ENCODE measurements at regions not wholly inside any gene's neighbourhood (a gene's known extent, or its start where the extent isn't known, plus 50 kb on each side); places are given as distances from the start of the nearest gene placed in this dataset.
"Not testable (repeated sequence)": the region's sequence is repeated elsewhere in the genome, so short reads cannot be mapped to it uniquely, and the experiment has no call there.

DNA sequence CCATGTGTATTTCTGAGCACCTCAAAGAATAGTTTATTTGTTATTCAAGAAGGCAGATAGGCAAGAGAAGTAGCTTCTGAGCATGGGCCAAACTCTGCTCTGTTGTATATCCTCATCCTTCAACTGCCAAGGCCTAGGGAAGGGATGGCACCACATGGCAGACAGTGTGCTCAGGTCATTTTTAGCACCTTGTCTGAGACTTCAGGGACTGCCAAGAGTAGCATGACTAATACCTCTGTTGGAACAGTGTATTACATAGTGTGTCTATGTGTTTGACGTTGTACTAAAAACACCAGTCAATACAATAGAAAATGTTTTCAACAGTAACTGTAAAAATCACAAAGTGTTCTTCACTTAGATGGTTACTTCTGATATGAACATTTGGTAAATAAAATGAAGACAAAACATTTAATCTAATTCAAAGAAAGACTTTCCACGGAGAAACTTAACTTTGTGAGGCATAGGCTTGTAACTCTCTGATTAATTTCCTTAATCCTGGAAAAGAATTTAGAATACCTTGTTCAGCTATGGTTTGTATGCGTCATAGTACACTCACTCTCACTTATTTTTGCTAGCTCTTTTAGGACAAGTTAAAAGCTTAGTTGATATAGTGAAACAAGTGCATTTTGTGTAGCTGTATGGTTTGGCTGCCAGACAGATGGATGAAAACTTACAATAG lies 318.4 kb upstream of the RIOK2 start:
- Histone ChIP-seq H4K8ac (ENCODE audit: low read depth, low read length) (no peak overlapping the region), H3K4me1 (ENCODE audit: control insufficient read depth in 1 of 2, insufficient read depth in 2 of 2, low read length in 2 of 2) (no peaks in the 10 kb centered on the region), H2BK12ac (ENCODE audit: low read length) (no peak overlapping the region), H2AFZ (ENCODE audit: insufficient read depth, low read length, poor library complexity) (no peak overlapping the region), H3K14ac (ENCODE audit: low read length) (no peak overlapping the region), H3K36me3 (ENCODE audit: control insufficient read depth in 1 of 2, insufficient read depth in 2 of 2, low read length in 2 of 2) (no peaks in the 10 kb centered on the region), H2AK5ac (ENCODE audit: low read length) (no peak overlapping the region), H3K4ac (ENCODE audit: low read depth, low read length) (no peak overlapping the region), H3K79me1 (ENCODE audit: low read length) (no peaks in the 10 kb centered on the region), H3K23ac (ENCODE audit: low read length) (no peak overlapping the region), H3K4me3 (ENCODE audit: low read depth, low read length) (no peak overlapping the region), H3K9me3 (ENCODE audit: insufficient read depth, low read depth, low read length) (no peaks in the 10 kb centered on the region), H3K79me2 (ENCODE audit: control insufficient read depth, insufficient read depth, low read length, poor library complexity) (no peaks in the 10 kb centered on the region), H2BK120ac (ENCODE audit: insufficient read depth, low read length, poor library complexity) (no peak overlapping the region), H3K27ac (ENCODE audit: low read depth, low read length) (no peak overlapping the region), H3K4me2 (ENCODE audit: low read length) (no peak overlapping the region), H2BK5ac (ENCODE audit: low read depth, low read length, poor library complexity) (no peak overlapping the region), H3K9ac (ENCODE audit: low read length) (no peak overlapping the region), H3K27me3 (ENCODE audit: insufficient read depth, low read length) (no peaks in the 10 kb centered on the region), H4K12ac (ENCODE audit: low read depth, low read length) (no peak overlapping the region), H4K91ac (ENCODE audit: low read depth, low read length) (no peak overlapping the region), H3K18ac (ENCODE audit: low read length) (no peak overlapping the region)
- DNase-seq: no peak
- no CpG with 5 or more reads among the region's 3 CpGs for WGBS (ENCODE audit: extremely low coverage, insufficient coverage, insufficient read length)

DNA sequence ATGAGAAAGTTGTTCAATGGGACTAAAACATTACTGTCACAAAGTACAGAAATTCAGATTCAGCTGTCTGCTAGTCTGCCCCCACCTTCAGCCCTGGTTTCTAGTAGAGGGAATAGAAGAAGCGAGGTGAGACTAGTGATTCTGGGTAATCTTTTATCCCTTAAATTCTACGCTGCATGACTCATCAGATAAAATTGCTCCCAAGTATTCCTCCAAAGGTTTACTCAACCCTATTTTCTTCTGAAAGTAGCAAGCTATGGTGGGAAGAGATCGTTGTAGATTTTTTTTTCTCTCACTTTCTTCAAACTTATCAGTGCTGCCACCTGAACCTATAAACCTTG lies 318.9 kb upstream of the RIOK2 start:
- Histone ChIP-seq H2BK120ac (ENCODE audit: insufficient read depth, low read length, poor library complexity) (no peak overlapping the region), H3K23ac (ENCODE audit: low read length) (no peak overlapping the region), H4K91ac (ENCODE audit: low read depth, low read length) (no peak overlapping the region), H3K27me3 (ENCODE audit: insufficient read depth, low read length) (no peaks in the 10 kb centered on the region), H3K27ac (ENCODE audit: low read depth, low read length) (no peak overlapping the region), H4K12ac (ENCODE audit: low read depth, low read length) (no peak overlapping the region), H3K79me1 (ENCODE audit: low read length) (no peaks in the 10 kb centered on the region), H3K4ac (ENCODE audit: low read depth, low read length) (no peak overlapping the region), H2BK12ac (ENCODE audit: low read length) (no peak overlapping the region), H3K79me2 (ENCODE audit: control insufficient read depth, insufficient read depth, low read length, poor library complexity) (no peaks in the 10 kb centered on the region), H2AK5ac (ENCODE audit: low read length) (no peak overlapping the region), H3K36me3 (ENCODE audit: control insufficient read depth in 1 of 2, insufficient read depth in 2 of 2, low read length in 2 of 2) (no peaks in the 10 kb centered on the region), H4K8ac (ENCODE audit: low read depth, low read length) (no peak overlapping the region), H3K18ac (ENCODE audit: low read length) (no peak overlapping the region), H3K4me3 (ENCODE audit: low read depth, low read length) (no peak overlapping the region), H2AFZ (ENCODE audit: insufficient read depth, low read length, poor library complexity) (no peak overlapping the region), H3K4me2 (ENCODE audit: low read length) (no peak overlapping the region), H3K14ac (ENCODE audit: low read length) (no peak overlapping the region), H2BK5ac (ENCODE audit: low read depth, low read length, poor library complexity) (no peak overlapping the region), H3K9me3 (ENCODE audit: insufficient read depth, low read depth, low read length) (no peaks in the 10 kb centered on the region), H3K9ac (ENCODE audit: low read length) (no peak overlapping the region), H3K4me1 (ENCODE audit: control insufficient read depth in 1 of 2, insufficient read depth in 2 of 2, low read length in 2 of 2) (no peaks in the 10 kb centered on the region)
- no CpG with 5 or more reads among the region's 3 CpGs for WGBS (ENCODE audit: extremely low coverage, insufficient coverage, insufficient read length)
- DNase-seq: no peak

DNA sequence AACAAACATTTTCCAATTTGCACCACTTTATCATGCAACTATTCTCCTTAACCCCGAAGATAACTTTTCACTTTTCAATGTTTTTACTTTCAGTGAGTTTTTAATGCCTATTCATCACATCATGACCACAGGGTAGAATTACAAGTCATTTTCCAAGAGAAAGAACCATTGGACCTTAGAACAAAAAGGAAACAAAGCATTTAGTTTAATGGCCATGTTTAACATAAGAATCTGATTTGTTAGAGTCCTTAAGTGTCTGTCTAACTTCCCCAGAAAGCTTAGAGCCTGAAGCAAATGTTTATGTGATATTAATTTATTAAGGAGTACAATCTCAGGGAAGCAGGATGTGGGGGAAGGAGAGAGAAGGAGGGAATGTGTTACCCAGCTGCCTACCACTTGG lies 325.8 kb upstream of the RIOK2 start:
- Histone ChIP-seq H2BK5ac (ENCODE audit: low read depth, low read length, poor library complexity) (no peak overlapping the region), H3K18ac (ENCODE audit: low read length) (no peak overlapping the region), H3K4me2 (ENCODE audit: low read length) (no peak overlapping the region), H3K14ac (ENCODE audit: low read length) (no peak overlapping the region), H3K9ac (ENCODE audit: low read length) (no peak overlapping the region), H3K23ac (ENCODE audit: low read length) (no peak overlapping the region), H2AK5ac (ENCODE audit: low read length) (no peak overlapping the region), H2BK12ac (ENCODE audit: low read length) (no peak overlapping the region), H3K4ac (ENCODE audit: low read depth, low read length) (no peak overlapping the region), H3K4me1 (ENCODE audit: control insufficient read depth in 1 of 2, insufficient read depth in 2 of 2, low read length in 2 of 2) (no peaks in the 10 kb centered on the region), H3K4me3 (ENCODE audit: low read depth, low read length) (no peak overlapping the region), H3K79me1 (ENCODE audit: low read length) (no peaks in the 10 kb centered on the region), H4K12ac (ENCODE audit: low read depth, low read length) (no peak overlapping the region), H2BK120ac (ENCODE audit: insufficient read depth, low read length, poor library complexity) (no peak overlapping the region), H2AFZ (ENCODE audit: insufficient read depth, low read length, poor library complexity) (no peak overlapping the region), H4K91ac (ENCODE audit: low read depth, low read length) (no peak overlapping the region), H3K27me3 (ENCODE audit: insufficient read depth, low read length) (no peaks in the 10 kb centered on the region), H3K9me3 (ENCODE audit: insufficient read depth, low read depth, low read length) (no peaks in the 10 kb centered on the region), H4K8ac (ENCODE audit: low read depth, low read length) (no peak overlapping the region), H3K36me3 (ENCODE audit: control insufficient read depth in 1 of 2, insufficient read depth in 2 of 2, low read length in 2 of 2) (no peaks in the 10 kb centered on the region), H3K79me2 (ENCODE audit: control insufficient read depth, insufficient read depth, low read length, poor library complexity) (no peaks in the 10 kb centered on the region), H3K27ac (ENCODE audit: low read depth, low read length) (no peak overlapping the region)
- no CpG with 5 or more reads among the region's 1 CpG for WGBS (ENCODE audit: extremely low coverage, insufficient coverage, insufficient read length)
- DNase-seq: no peak

DNA sequence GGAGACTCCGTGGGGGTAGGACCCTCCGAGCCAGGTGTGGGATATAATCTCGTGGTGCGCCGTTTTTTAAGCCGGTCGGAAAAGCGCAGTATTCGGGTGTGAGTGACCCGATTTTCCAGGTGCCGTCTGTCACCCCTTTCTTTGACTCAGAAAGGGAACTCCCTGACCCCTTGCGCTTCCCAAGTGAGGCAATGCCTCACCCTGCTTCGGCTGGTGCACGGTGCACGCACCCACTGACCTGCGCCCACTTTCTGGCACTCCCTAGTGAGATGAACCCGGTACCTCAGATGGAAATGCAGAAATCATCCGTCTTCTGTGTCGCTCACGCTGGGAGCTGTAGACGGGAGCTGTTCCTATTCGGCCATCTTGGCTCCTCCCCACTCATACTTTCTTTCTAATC lies 336.5 kb upstream of the RIOK2 start:
- H3K4me2 ChIP-seq (ENCODE audit: low read length); H3K9ac ChIP-seq (ENCODE audit: low read length); H3K4me3 ChIP-seq (ENCODE audit: low read depth, low read length); H3K23ac ChIP-seq (ENCODE audit: low read length); H2BK5ac ChIP-seq (ENCODE audit: low read depth, low read length, poor library complexity); H3K9me3 ChIP-seq (ENCODE audit: insufficient read depth, low read depth, low read length); H3K4me1 ChIP-seq (ENCODE audit: control insufficient read depth in 1 of 2, insufficient read depth in 2 of 2, low read length in 2 of 2); H3K4ac ChIP-seq (ENCODE audit: low read depth, low read length); H4K91ac ChIP-seq (ENCODE audit: low read depth, low read length); H2BK120ac ChIP-seq (ENCODE audit: insufficient read depth, low read length, poor library complexity); H3K27me3 ChIP-seq (ENCODE audit: insufficient read depth, low read length); H3K14ac ChIP-seq (ENCODE audit: low read length); H4K12ac ChIP-seq (ENCODE audit: low read depth, low read length); H3K18ac ChIP-seq (ENCODE audit: low read length); H2BK12ac ChIP-seq (ENCODE audit: low read length); H2AK5ac ChIP-seq (ENCODE audit: low read length); H2AFZ ChIP-seq (ENCODE audit: insufficient read depth, low read length, poor library complexity); H4K8ac ChIP-seq (ENCODE audit: low read depth, low read length); DNase-seq; H3K36me3 ChIP-seq (ENCODE audit: control insufficient read depth in 1 of 2, insufficient read depth in 2 of 2, low read length in 2 of 2); H3K79me2 ChIP-seq (ENCODE audit: control insufficient read depth, insufficient read depth, low read length, poor library complexity); H3K79me1 ChIP-seq (ENCODE audit: low read length); H3K27ac ChIP-seq (ENCODE audit: low read depth, low read length): not testable (repeated sequence)
- WGBS (ENCODE audit: extremely low coverage, insufficient coverage, insufficient read length): no CpG with 5 or more reads among the region's 22 CpGs
